NCI-H2196 (cell line): ENCODE measurements at regions not wholly inside any gene's neighbourhood (a gene's known extent, or its start where the extent isn't known, plus 50 kb on each side); places are given as distances from the start of the nearest gene placed in this dataset.

ENCODE experiments used
- DNase-seq: peaks from one replicate; lab custom pipeline; 2025; ENCODE audit not compliant: unreplicated experiment; lab: John Stamatoyannopoulos, UW

DNA sequence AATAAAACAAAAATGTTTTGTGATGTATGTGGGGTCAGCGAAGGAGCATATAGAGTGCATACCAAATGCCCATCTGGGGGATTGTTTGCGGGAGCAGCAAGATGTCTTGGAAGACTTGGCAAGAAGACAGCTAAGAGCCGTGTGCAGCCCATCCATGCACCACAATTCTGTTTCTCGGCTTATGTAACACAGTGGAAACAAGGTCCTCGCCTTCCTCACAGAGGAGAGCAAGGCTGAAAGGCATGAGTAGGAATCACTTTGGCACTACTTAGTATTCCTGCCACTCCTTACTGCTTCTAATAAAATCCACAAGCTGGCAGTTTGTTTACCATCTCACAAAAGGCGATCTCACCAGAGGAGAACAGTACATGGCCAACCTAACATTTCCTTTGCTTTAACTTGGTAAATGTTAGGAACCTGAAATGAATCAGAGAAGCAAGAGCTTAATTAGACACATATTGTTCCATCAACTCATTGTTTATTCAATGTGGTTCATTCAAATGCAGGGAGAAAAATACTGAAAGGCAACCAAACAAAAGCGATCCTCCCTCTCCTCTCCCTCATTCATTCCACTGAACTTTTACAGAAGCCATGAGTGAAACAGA lies 648.1 kb downstream of the ACTL7B start:
- no peak for DNase-seq

DNA sequence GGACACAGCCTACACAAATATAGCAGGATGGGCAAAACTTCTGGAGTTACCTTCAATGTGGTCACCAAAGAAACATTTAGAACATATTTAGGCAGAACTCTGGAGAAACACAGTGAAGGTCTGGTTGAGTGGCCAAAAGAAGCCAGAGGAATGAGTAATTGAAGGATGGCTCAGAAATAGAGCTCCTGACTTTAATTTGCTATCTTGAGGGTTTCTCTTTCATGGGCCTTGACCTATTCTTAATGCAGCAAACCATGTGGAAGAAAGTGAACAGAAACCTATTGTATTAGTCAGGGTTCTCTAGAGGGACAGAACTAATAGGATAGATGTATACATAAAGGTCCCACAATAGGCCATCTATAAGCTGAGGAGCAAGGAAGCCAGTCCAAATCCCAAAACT lies 650.5 kb downstream of the ACTL7B start:
- no peak for DNase-seq

DNA sequence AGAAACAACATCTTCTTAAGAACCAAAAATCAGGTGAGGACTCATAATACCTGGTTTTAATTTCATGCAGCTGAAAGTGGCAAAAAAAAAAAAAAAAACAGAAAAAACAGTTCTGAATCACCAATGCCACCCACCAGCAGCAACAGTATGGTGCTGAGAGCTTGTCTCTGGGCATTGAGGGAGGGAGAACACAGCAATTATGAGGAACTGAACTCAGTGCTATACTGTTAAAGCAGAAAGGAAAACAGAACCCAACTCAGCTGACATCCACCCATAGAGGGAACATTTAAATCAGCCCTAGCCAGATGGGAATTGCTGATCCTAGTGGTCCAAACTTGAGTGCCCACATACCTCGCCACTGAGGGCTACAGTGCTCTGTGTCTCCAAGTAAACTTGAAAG lies 657.9 kb downstream of the ACTL7B start:
- DNase-seq: no peak

DNA sequence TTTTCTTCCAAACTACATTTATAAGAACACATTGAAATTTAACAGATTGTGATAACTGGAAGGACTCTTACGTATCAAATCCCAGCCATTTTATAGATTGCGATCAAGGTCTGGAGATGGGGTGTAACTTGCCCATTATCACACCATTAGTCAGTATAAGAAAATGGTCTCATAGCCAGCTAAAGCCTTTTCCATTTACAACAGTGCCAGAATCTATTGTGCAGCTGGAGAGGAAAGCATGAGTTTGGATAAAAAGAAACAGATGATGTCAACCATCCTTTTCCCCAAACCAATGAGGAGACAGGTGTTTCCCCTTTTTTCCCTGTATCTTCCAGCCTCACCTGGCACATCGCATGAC lies 658.8 kb downstream of the ACTL7B start:
- no peak for DNase-seq

DNA sequence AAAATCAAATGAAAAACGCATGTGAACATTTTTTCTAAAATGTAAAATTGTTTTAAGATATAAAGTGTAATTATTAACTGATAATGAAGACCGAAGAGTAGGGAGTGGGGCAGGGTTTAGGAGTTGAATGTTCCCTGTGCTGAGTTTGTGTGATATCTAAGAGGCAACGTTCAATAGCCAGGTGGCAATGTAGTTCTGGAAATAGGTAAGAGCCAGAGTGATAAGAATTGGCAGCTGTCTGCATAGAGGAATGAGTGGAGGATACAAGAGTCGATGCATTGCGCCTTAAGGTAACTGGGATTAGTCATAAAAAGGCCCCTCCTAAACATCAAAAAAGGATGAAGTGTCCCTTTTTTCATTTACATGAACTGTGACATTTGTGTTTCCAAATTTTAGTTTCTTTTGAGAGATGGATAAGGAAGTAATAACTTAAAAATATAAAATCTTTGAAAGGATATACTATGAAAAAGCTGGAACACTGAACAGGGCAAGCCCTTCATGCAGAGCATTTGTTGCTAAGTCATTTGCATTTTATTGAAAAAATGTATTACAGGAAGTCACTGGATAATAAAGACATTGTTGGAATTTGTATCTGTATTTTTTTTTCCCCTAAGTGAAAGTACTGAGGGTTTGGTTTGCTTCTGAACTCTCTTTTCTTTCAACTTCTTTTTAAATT lies 659.3 kb downstream of the ACTL7B start:
- DNase-seq: no peak

DNA sequence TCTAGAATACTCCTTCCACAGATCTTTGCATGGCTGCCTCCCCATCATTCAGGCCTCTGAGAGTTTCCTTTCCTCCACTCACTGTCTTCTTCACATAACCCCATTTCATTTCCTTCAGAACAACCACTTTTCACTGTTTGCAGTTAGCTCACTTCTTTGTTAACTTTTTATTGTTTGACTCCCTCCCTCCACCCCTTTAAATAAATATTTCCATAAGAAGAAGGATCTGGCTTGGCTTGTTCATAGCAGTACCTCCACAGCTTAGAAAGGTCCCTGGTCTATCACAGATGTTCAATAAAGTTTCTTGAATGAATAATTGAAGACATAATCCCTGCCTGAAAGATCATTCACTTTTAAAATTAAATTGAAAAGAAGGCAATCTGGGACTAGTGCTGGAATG lies 661.6 kb downstream of the ACTL7B start:
- no peak for DNase-seq

DNA sequence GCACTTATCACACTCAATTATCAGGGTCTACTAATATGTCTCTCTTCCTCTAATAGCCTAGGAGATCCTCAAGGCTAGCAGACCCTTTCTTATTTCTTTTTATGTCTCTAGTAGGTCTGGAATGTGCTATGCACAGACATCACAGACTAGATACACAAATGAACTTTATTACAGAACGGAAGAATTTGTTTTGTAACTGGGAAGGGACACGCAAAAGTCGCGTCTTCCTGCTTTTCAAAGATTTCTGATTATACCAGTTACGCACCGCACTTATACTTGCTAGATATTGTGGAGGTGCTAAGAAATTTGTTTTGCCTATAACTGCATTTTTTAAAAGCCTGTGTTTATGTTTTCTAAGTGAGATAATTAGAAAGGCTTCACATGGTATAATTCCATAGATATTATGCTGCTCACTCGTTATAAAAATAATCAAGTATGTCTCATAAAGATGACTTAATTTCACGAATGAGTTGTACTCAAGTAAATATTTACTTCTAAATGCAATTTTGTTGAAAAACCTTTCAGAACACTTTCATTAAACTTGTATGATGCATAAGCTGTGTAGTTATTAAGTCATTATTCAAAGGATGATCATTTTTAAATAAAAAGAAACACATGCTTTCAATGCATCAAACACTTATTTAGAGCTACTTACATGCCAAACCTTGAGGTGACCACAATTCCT lies 662.6 kb downstream of the ACTL7B start:
- DNase-seq: no peak

DNA sequence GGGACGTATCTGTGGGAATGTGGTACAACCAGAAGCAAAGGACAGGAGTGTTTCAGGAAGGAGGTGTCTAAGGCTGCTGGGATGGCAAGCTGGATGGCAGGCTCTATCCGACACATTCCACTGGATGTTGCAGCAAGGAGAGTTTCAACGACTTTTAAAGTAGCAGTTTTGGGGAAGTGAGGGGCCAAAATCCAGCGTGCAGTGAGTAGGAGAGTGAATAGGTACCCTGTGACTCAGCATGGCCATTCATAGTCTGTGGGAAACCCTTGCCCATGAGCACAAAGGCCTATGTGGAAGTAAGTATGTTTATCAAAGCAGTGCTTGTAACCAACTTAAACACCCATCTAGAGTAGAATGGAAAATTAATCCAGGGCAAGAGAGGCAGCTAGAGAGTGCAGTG lies 664.7 kb downstream of the ACTL7B start:
- no peak for DNase-seq

DNA sequence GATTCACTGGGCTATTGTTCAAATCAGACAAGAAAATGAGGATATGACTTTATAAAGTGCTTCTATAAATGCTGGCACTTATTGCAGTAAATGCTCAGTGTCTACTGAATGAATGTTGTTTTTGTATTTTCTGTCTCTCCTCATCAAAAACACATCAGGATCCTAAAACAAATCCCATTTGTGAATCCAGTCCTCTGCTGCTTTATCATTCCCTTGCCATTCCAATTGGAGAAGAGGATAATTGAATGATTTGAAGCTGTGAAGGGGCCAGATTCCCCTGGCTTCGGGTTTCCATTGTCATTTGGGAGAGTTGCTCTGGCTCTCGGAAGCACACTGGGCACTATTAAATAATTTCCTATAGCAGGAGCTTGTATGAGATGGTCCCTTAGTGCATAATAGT lies 666.8 kb downstream of the ACTL7B start:
- no peak for DNase-seq

DNA sequence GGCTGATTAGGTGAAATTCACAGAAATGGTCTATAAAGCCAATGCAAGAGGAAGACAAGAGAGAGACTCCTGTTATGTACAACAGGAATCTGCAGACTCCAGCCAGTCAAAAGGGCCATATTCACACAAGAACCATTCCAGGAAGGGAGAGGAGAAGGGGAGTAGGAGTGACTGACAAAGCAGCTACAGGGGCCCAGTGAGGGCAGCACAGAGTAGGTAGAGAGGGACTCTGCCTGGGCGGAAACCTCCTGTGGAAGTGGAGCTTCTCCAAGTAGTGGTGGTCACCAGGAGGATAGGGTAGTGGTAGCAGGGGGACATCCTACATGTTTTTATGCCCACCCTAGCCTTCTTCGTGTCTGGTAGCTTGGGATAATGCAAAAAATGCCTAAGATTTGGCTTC lies 667.3 kb downstream of the ACTL7B start:
- no peak for DNase-seq

DNA sequence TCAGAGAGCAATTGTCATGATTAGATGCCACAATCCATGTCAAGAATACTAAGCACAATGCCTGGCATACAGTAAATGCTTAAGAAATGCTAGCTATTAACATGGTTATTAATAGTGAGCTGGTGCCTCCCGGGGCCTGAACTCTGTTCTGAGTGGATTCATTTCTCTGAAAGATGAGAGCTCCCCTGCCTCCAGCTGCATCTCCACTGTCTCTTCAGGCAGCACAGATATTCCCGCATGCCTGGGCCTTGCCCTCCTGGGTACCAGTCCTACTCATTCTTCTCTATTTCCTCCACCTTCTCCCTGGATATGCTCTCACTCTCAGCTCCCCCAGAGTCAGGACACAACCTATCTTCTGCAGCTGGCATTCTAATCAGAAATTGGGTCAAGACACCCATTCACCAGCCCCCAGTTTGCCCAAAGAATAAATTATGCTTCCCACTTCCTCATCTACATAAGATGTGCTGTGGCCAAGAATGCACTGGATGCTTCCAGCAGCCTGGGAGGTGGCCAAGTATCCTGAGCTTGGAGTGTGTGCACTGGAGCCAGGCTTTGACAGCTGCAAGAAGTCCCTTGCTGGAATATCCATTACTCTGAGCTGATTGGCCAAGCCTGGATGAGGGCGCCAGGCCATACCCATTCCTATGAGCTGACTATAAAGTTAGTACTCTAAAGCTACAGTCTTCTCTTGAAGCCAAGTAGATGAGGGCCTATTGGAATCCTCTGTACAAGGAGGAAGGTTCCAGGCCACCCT lies 669.0 kb downstream of the ACTL7B start:
- DNase-seq: peak; percentile 16

DNA sequence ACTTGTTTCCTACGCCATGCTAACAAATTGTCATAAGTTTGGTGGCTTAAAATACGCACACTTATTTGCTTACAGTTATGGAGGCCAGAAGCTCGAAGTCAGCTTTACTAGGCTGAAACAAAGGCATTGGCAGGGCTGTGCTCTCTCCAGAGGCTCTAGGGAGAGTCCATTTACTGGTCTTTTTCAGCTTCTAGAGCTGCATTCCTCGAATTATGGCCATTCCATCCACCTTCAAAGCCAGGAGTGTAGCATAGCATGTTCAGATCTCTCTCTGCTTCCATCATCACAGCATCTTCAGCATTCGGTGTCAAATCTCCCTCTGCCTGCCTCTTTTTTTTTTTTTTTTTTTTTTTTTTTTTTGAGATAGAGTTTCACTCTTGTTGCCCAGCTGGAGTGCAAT lies 670.2 kb downstream of the ACTL7B start:
- DNase-seq: no peak

DNA sequence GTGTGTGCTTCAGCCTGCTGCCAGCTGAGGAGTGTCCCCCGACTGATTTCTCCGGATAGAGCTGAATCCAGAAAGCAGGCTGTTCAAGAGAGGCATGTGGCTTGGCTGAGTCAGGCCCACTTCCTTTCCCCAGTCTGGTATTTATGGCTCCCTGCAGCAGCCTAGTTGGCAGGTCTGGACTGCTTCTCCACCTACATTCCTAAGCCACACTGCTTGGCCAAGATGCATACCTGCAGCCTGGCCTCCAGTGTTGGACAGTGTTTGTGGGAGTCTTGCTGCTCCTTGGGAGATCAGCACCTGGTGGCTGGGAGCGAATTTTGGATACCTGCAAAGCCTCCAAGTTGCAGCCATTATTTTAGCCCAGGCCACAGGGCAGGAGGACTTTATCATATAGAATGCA lies 670.8 kb downstream of the ACTL7B start:
- no peak for DNase-seq

DNA sequence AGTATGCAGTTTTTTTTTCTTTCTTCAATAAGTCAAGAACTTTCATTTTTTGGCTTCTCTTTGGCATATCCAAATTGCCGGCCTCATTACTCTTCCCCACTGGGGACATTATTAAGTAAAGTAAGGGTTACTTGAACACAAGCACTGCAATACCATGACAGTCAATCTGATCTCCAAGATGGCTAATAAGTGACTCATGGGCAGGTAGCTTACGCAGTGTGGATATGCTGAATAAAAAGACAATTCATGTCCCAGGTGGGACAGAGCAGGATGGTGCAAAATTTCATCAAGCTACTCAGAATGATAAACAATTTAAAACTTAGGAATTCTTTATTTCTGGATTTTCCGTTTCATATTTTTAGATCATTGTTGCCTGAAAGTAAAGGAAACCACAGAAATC lies 671.8 kb downstream of the ACTL7B start:
- no peak for DNase-seq

DNA sequence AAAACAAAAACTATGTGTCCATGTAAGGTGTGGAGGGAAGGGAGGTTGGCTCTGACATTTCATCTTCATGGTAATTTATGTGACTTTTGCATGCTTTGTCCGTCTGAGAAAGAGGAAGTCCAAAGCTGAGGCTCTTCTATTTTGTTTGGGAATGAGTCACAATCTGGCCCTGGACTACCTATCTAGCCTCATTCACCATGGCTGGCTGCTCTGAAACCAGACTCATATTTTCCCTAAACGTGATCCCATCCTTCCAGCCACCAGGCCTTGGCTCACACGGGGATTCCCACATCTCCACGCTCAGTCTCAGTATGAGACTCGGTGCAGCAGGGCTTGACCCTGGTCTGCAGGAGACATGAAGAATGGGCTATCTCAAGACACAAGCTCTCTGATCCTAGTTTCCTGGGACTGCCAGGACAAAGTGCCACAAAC lies 672.8 kb downstream of the ACTL7B start:
- DNase-seq: no peak

DNA sequence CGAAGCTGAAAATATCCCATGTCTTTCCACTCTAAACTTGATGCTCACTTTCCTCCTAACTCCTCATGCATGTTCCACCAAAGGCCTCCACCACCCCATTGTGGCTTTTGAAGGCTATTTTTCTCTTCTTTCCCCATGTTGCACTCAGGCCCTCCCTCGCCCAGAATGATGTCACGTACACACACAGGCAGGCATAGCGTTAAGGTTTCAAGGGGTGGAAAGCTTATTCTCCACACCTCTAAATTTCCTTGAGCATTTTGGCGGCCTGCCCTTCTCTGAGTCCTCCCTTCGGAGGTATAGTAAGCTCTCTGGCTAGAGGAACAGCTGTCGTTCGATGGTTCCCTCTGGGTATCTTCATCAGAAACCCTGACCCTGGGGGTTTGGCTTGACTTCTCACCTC lies 673.5 kb downstream of the ACTL7B start:
- no peak for DNase-seq

DNA sequence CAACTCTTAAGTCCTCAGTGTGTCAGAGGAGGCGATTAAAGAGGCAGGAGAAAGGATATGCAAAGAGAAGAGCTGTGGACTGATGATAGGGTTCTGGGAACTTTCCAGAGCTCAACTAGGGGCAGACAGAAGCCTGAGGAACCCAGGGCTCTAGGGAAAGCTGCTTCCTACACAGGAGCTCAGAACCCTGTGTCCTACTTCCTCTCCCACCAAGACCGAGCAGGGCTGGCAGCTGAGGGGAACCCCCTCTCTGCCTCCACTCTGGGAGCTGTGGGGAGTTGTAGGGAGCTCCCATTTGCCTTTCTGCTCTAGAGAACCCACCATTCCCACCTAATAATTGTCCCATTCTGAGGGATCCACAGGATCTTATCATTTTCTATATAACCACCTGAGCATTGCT lies 674.3 kb downstream of the ACTL7B start:
- no peak for DNase-seq

DNA sequence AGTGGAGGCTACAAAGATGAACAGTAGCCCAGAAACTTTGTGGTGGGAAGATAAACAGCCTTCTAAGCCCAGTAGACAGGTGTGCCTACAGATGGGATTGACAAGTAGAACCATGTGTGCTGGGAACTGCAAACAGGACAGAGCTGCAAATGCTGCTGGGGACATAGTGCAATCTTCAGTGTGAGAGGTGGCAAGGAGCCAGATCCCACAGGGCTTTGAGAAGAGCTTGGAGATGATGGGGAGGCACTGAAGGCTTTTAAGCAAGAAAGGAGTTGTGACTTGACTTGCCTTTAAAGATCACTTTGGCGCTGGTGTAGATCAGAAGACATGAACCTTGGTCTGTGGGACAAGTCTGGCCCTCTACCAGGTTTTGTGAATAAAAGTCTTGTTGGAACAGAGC lies 675.2 kb downstream of the ACTL7B start:
- no peak for DNase-seq

DNA sequence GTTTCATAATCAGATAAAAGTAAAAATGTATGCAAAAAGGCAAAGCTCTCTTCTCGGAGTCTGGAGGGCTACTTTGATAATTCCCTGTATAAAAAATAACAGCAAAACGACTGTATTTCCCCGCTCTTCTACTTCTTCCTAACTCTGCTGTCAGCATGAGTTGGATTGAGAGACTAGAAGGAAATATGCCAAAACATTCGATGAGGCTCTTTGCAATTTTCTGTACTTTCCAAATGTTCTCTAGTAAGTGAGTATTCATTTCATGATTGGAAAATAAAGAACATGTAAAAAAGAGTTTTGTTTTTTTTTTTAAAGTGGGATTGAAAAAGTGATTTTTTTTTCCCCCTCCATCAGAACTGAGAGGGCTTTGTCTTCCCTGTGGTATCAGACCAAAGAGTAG lies 677.5 kb downstream of the ACTL7B start:
- DNase-seq: no peak

DNA sequence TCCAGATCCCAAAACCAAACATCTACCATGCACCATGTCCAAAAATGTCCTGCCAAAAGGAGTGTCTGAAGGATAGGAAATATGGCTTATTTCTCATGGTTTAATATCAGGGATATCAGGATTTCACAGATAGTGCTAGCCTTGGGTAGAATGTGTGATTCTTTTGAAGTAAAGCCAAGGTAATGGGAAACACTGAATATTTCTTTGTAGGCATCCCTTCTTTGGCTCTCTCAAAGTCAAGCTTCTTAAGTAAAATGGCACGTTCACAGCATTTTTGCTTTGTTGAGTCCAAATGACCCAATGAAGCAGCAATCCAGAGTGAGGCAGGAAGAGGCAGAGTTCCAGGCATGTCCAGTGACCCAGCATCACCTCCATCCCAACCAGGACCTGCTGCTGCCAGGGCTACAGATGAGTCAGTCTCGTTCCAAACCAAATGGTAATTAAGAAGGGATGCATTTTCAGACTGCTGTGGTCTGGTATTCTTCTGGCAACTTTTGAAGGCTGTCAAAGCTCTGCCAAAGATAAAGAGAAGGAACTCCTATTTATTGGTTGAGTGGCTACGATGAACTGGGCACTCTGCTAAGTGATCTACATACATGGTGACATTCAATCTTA lies 678.8 kb upstream of the KLF4 start:
- DNase-seq: no peak

DNA sequence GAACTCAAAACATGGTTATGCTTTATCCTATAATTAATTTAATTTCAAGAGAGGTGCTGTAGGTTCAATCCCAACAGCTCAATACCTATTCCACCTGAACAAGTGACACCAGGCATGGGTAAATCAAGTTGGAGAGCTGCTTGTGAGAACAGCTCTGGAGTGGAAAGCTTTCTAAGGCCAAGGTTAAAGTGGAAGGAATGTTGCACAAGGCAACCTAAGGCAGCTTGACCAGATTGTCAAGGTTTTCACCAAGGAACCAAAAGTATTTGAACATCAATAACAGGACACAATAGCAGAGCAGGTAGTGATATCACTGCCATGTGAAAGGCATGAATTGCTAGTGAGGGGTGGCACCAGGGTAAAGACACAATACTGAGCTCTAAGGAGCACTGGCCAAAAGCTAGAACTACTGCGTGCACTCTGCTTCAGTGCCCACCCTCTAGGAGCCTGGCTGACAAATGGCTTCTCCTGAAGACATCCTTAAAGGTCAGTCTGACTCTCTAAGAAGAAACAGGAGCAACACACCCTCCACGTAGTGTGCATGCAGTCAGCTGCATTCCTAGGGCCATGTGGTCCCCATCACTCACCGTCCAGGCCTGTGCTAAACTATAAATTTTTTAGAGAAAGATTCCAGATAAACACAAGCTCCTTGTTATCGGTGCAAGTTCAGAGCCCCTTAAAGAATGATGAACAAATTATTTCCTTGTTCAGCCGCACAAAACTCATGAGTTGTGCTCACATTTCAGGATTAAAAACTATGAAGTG lies 677.7 kb upstream of the KLF4 start:
- no peak for DNase-seq
